ENCODE measurements at regions not wholly inside any gene's neighbourhood (a gene's known extent, or its start where the extent isn't known, plus 50 kb on each side); places are given as distances from the start of the nearest gene placed in this dataset.

DNA sequence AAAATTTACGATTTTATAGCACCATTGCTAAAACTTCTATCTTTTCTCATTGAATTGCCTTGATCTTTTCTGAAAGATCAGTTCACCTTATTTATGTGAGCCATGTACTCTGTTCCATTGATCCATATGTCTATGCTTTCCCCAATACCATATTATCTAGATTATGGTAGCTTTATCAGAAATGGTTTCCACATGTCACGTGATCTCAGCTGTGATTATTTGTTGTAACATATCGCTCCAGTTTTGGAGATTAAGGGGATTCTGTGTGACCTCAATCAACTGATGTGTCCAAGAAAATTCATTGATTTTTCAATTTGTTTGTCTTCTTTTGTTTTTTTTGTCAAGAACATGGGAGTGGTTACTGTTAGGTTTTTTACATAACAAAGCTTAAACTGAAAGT lies 1114.5 kb upstream of the ATXN8OS start:
- no peak for TF ChIP-seq EGR1 (IDR thresholded peaks at IDR 0.05)
- no peak for TF ChIP-seq EP300 (IDR thresholded peaks at IDR 0.05; ENCODE audit: borderline replicate concordance)
- TF ChIP-seq, protein P1, sequence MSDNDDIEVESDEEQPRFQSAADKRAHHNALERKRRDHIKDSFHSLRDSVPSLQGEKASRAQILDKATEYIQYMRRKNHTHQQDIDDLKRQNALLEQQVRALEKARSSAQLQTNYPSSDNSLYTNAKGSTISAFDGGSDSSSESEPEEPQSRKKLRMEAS (IDR thresholded peaks at IDR 0.05) = no peak
- no peak for TF ChIP-seq RAD21 (IDR thresholded peaks at IDR 0.05; ENCODE audit: low read depth)
- TF ChIP-seq TCF12 (IDR thresholded peaks at IDR 0.05; ENCODE audit: low read depth) = no peak
- TF ChIP-seq, protein P2, sequence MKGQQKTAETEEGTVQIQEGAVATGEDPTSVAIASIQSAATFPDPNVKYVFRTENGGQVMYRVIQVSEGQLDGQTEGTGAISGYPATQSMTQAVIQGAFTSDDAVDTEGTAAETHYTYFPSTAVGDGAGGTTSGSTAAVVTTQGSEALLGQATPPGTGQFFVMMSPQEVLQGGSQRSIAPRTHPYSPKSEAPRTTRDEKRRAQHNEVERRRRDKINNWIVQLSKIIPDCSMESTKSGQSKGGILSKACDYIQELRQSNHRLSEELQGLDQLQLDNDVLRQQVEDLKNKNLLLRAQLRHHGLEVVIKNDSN (IDR thresholded peaks at IDR 0.05) = no peak
- TF ChIP-seq, protein P3, sequence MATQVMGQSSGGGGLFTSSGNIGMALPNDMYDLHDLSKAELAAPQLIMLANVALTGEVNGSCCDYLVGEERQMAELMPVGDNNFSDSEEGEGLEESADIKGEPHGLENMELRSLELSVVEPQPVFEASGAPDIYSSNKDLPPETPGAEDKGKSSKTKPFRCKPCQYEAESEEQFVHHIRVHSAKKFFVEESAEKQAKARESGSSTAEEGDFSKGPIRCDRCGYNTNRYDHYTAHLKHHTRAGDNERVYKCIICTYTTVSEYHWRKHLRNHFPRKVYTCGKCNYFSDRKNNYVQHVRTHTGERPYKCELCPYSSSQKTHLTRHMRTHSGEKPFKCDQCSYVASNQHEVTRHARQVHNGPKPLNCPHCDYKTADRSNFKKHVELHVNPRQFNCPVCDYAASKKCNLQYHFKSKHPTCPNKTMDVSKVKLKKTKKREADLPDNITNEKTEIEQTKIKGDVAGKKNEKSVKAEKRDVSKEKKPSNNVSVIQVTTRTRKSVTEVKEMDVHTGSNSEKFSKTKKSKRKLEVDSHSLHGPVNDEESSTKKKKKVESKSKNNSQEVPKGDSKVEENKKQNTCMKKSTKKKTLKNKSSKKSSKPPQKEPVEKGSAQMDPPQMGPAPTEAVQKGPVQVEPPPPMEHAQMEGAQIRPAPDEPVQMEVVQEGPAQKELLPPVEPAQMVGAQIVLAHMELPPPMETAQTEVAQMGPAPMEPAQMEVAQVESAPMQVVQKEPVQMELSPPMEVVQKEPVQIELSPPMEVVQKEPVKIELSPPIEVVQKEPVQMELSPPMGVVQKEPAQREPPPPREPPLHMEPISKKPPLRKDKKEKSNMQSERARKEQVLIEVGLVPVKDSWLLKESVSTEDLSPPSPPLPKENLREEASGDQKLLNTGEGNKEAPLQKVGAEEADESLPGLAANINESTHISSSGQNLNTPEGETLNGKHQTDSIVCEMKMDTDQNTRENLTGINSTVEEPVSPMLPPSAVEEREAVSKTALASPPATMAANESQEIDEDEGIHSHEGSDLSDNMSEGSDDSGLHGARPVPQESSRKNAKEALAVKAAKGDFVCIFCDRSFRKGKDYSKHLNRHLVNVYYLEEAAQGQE (IDR thresholded peaks at IDR 0.05; ENCODE audit: low read depth) = no peak
